ENCODE measurements at regions not wholly inside any gene's neighbourhood (a gene's known extent, or its start where the extent isn't known, plus 50 kb on each side); places are given as distances from the start of the nearest gene placed in this dataset.

- no peak for TF ChIP-seq CTCF (IDR thresholded peaks at IDR 0.05)
- TF ChIP-seq POLR2AphosphoS5 (IDR thresholded peaks at IDR 0.05): no peak
- no peak for TF ChIP-seq POLR2A (IDR thresholded peaks at IDR 0.05)
Measured at GRCh38 chr10:130369645-130370381, 233.6 kb downstream of the GLRX3 start.
